GM21447 (cell line): ENCODE measurements at regions not wholly inside any gene's neighbourhood (a gene's known extent, or its start where the extent isn't known, plus 50 kb on each side); places are given as distances from the start of the nearest gene placed in this dataset.
"Not testable (repeated sequence)": the region's sequence is repeated elsewhere in the genome, so short reads cannot be mapped to it uniquely, and the experiment has no call there.

Experiments used
- ATAC-seq: cut with Tn5 transposase; IDR thresholded peaks from one replicate; pipeline ENCODE4 v1.9.1; 2021; ENCODE audit not compliant: unreplicated experiment

DNA sequence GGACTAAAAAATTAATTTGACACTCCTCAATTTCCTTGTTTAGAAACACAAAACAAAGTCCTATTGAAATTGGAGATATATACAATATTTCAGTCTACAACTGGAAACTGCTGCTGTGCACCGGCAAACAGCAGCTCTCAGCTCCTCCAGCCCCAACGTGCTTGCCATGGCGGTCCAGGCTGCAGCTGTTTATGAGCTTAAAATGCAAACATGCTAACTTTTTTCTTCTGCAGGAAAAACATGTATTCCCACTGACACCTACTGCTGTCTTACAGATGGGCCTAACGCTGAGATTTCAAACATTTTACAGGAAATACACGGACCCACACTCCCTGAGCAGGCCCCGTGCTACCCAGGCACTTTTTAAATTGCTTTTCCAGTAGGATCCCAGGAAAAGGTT, 195.5 kb downstream of the BCL11A start:
- no peak for ATAC-seq

DNA sequence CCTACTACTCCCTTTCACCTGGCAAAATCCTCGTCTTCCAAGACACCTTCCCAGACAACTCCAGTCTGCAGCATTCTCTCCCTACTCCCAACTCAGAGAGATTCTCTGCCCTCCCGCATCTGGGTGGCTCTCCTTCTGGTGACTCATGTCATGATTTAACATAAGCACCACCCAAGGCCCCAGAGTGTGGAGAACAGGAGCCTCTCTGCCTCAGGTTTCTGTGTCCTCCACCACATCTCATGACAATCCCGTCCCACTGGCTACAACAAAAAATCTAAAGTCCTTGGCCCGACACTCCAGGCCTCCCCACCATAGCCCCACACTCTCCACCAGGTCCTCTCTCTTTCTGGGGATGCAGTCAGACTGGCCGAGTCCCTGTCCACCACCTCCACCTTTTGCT, 197.1 kb downstream of the BCL11A start:
- ATAC-seq: no peak

DNA sequence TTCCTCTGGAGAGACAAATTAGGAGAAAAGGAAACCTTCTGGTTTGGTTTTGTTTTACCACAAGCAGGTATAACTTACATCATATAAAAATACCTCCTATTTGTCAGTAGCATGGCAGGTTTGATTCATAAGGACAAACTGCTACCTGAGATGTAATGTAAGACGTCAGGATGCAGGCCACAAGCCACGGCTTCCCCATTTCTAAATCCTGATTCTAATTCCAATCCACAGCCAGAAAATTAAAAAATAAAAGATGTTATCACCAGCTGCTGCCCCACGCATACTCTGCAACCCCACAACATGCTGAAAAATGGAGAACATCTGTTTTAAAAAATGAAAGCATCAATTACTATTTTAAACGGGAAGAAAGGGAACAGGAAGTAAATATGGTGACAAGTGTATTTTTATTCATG, 197.6 kb downstream of the BCL11A start:
- no peak for ATAC-seq

DNA sequence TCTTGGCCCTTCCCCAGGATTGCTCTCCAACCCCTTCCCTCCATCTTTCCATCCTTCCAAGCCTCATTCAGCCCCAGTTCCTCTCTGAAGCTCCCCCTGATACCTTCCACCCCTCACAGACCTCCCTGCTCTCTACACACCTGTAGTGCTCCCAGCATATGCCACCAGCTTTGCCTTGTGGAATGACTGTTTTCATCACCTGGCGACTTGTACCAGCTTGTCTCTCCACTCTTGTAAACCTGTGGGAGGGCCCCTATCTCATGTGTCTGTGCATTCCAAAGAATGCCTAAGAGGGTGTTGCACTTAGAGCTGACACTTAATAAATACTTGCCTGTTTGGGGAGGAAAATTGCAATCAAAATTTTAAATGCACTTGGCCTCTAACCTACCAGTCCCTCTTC, 198.7 kb downstream of the BCL11A start:
- ATAC-seq: no peak

DNA sequence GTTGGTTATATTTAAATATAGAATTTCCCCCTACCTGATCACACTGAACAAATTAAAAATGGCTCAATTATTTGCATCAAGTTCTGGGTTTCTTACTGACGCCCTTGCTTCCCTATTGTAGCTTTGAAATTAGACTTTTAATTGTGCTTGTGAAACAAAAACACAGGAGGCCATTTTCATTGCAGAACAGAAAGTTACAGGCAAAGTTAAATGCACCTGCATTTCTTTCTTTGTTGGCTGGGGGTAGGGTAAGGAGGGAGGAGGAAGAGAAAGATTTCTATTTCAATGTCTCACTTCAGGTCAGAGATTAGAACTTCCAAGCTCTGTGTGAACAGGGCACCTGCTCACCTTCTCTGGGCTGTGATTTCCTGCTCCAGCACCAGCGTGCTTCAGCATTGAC, 199.6 kb downstream of the BCL11A start:
- ATAC-seq: peak; percentile 39

DNA sequence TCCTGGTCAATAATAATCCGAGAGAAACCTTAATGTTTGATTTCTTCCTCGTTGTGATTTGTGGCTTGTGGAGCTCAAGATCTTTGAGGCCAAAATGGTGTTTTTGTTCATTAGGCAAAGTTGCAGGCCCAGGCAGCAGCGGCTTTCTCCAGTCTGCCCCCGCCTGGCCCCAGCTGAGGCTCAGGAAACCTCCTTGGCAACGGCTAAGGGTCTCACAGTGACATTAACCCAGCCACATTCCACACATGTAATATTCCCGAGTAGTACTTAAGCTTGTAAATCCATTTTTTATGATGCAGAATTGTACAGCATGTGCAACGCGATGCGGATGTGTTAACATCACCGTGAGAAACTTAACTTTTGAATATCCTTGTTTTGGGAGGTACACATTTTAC, 200.1 kb downstream of the BCL11A start:
- no peak for ATAC-seq

DNA sequence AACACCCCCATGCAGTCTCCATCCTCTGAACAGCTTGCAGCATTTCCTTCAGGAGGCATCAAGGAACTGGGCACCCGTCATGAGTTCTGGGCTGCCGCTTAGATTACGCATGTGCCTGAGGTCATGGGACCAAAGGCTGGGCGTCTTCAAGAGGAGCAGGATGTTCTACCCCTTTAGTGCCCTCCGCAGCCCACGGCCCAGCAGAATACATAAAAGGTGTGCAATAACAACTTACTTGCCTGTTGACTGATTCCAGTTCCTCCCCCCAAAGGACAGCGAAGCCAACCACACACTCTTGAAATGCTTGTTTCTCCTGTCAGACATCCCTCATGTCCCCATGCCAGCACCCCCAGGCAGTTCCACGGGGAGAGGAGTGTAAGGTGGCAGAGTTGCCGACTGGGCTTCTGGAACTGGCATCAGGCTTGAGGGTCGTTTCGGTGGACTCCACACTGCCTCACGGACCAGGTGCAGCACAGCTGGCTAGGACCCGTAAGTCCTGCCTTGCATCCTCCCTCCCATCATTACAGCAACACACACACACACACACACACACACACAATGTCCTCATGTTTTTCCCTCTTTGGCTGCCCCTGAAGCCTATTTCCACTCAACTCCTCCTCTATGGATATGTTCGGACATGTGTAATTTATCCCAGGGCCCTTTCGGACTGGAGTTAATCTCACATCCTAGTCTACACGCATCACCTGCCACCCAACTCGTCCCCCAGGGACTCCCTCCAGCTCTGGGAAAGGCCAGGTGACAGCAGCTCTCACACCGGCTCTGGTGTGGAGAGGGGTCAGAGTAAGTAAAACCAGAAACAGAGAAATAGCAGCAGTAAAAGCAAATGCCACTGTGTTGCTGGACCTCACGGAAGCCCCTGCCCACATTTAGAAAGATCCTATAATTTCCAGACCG, 200.7 kb downstream of the BCL11A start:
- ATAC-seq: peak; percentile 21

DNA sequence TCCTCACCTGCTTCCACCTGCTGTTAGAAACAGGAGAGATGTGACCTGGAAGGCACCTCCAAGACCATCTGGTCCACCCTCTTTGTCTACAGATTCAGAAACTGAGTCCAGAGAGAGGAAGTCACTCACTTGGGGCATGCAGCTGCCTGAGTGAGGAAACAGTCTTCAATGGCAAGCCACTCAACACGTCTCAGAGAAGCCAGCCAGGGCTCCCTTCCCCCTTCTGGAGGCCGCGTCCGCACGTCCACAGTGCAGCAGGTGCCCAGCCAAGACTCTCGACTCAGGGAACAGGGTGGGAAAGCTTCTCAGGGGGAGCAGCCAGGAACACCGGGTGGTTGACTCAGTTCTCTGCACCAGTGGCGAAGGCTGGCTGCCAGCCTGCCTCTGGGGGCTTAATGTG, 201.7 kb downstream of the BCL11A start:
- peak; percentile 33 for ATAC-seq

DNA sequence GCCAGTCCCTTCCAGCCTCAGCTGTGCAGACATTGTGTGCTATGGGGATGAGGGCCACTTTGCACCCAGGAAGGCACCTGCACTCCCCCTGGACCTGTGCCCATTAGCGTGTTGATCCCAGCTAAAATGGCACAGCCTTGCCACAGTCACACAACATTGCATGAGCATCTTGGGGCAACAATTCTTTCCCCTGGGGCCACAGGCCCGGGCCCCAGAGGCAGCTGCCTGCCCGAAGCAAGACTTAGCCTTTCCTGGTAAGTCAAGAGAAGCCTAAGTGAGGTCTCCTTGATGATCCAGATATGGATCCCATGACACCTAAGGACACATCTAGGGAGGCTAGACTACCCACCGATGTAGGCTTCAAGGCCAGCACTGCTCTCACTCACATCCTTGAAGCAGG, 202.1 kb downstream of the BCL11A start:
- ATAC-seq: no peak

DNA sequence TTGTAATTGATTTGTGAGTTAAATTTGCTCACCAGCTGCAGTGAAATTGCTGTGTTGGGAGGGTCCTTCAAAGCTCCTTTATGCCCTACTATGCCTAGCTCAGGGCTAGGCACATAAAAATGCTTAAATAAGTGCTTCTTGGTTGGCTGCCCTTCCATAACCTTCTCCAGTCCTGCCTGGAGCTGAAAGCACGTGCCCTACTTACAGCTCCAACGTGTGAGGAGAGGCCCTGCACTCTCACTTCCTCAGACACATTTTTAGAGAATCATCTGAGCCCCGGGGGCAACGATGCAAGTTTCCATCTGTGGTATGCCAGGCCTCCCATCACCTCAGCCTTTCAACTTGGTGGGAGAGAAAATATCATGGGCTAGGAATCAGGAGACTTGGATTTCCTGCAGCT, 202.7 kb downstream of the BCL11A start:
- no peak for ATAC-seq

DNA sequence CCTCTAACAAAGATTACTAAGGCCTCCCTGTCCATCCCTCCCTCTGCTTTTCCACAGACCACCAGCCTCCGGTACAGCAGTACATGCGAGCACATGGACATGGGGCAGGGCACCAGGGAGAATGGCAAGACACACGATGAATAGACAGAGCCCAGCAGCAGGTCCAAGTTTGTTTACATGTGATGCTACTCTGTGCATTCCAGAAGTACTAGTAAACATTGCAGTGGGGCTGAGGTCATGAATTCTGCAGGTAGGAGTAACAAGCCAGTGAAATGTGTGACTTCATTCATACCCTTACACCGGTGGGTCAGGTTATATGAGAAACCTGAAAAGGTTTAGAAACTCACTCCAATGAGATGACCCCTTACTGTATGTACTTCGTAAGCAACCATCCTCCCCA, 205.7 kb downstream of the BCL11A start:
- no peak for ATAC-seq

DNA sequence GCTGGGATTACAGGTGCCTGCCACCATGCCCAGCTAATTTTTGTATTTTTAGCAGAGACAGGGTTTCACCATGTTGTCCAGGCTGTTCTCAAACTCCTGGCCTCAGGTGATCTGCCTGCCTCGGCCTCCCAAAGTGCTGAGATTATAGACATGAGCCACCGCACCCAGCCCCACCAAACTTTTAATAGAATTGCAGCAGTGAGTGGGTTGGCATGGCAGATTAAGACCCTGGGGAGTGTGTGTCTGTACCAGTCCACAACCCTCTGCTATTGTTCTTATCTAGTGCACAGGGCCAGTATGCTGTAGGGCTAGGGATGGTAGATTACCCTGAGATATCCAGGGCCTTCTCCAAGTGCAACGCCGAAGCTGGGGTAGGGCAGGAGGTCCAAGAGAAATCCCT, 211.0 kb downstream of the BCL11A start:
- not testable (repeated sequence) for ATAC-seq

DNA sequence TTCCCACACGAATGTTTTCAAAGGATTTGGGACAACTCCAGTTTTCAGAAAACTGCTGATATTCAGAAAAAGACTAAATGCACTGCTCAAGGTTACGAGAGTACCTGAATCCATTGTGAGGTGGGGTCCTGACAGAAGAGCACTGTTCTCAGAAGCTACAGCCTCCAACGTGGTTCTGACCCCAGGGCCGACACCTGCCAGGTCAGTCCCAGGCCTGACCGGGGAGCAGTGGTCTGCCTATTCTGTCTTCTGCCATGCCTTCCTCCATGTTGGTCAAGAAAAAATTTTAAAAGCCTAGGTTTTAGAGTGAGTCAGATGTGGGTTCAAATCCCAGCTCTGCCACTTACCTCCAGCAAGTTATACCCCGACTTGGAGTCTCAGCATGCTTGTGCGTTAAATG, 212.3 kb downstream of the BCL11A start:
- ATAC-seq: no peak

DNA sequence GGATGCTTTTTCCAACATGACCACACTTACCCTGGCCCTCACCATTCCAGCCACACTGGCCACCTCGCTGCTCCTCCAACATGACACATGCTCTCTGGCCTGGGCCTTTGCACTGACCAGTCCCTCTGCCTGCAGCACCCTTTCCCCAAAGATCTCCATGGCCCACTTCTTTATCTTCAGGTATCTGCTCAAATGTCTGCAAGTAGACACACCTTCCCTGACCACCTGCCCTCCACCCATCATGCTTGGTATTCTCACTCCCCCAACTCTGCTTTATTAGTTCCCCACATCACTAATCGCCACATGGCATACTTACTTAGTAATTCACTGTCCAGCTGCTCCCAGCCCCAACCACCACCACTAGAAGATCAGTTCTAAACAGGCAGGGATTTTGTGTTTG, 214.2 kb downstream of the BCL11A start:
- no peak for ATAC-seq

DNA sequence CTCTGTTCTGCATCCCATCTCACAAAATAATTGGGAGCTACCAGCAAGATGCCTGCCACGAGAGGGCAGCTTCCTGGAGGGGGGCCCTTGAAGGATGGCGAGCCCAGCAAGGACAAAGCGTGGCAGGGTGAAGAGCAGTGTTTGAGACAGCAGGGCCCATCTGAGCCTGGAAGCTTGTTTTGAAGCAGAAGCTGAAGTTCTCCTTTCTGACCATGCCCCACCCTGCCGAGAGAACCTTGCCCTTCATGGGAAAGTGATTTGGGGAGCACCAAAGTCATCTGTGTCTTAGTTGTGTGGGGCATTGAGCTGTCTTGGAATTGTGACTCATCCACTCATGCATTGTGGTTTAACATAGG, 216.3 kb downstream of the BCL11A start:
- peak; percentile 56 for ATAC-seq

DNA sequence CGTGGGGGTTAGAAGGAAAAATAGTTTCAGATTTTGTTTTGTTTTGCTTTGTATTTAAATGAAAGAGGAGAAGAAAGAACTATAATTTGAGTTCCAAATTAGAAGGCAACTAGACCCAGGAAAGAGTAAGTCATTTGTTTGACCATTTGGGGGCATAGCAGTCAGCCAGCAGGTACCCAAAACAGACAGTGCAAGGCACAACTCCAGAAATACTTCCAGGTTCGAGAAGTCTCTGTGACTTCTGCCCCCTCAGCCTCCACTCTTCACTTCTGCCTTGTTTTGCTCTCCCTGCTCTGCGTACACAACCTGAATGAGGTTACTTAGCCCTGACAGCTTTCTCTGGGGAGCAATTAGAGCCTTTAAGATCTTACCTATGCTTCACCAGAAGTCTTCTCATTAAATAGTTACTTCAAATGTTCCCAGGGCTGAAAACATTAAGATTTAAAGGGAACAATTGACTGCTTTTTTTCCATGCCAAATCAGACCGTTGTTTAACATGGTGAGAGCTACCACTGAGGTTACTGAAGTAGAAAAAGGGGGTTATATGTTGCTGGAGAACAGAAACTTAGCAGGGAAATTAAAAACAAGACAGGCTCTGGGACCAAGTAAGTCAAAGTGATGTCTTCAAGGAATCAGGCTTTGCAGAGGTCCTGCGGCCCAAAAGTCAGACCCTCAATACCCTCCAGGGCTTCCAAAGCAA, 216.9 kb downstream of the BCL11A start:
- ATAC-seq: peak; percentile 56

DNA sequence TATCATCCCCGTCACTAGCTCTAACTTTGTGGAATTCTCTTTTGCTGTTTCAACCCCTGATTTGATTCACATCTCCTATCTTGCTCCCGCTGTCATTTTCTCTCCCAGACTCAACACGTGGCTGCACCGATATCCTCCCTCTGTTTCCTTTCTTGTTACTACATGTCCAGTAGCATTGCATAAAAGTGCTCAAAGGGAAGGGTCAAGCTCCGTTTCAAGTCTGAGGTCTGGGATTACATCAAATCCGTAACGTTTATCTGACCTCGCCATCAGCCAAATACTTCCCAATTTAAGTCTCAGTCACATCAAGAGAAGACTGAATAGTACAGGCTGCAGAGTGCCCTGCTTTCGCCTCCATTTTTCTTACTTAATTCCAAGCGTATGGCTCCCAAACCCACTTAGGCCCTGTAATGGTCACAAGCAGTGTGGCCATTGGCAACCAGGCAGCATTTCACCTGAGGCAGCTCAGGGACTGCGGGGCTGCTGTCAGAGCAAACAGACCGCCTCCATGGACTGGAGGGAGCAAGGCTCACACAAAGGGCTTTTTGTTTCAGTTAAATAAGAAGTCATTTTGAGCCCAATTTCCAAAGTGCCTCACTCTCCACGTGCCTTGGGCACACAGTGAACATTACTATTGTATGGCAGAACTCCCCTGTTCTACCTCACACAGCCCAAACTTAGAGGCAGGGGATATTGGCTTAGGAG, 217.8 kb downstream of the BCL11A start:
- ATAC-seq: no peak

DNA sequence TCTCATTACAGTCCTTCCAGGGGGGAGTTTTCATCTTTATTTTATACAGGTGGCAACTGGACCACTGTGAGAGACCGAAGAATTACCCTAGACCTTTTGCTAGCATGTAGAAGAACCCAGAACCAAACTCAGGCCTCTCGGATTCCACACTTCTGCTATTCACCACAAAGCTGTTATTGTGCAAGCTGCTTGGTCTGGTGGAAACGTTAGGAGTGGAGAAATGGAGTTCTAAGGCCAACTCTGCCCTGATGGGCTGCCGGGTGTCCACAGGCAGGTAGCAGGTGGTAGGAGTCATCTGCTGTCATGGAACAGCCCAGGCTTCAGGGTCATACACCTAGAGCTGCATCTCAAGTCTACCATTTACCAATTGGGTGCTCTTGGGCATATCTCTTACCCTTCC, 218.8 kb downstream of the BCL11A start:
- ATAC-seq: no peak

DNA sequence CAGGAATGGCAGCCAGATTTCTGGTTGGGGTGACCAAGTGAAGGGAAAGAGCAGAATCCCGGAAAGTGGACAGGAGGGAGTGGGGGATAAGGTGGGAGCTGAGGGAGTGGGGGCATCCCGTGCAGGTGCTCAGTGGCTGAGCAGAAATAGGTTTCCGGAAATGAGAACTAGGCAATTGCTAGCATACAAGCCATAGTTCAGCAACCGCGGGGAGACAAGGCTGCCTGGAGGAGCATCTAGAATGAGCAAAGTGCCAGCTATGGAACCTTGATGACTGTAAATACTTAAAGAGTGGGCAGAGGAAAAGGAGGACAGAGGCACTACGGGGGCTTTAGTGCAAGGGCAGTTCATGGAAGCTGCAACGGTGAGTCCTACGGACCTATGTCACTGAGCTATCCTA, 220.2 kb downstream of the BCL11A start:
- no peak for ATAC-seq

DNA sequence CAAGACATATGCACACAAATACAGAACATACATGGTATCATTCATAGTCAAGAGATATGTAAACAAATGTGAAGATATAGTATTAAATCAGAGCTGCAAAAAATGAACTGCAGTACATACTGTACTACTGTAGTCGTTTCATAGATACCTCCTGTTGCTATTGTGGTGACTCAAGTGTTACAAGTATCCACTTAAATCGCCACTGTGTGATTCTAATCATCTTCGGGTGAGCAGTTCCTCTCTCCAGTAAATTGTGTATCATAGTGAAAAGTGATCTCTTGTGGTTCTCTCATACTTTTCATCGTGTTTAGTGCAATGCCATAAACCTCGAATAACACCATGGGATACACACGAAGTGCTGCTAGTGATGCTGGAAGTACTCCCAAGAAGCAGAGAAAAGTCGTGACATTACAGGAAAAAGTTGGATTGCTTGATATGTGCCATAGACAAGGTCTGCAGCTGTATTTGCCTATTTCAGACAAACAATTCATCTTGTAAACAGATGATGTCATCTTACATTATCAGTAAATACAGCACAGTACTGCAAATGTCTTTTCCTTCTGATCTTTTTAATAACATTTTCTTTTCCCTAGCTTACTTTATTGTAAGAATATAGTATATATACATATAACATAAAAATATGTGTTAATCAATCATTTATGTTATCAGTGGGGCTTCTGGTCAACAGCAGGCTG, 222.2 kb downstream of the BCL11A start:
- ATAC-seq: no peak

DNA sequence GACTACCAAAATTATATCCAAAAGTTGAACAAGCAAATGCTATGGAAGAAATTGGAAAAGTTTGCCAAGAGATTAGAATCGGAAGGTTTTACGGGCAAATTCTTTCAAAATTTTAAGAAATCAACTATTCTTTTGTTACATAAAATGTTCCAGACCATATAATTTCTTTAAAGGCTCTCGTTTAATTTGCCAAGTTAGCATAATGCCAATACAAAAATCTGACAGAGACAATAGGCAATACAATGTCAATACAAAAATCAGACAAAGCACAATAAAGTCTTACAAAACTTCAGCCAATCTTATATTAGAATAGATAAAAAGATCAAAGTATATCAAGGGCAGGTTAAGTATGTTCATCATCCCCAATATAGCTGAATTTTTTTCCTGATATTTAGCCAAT, 224.2 kb downstream of the BCL11A start:
- no peak for ATAC-seq
